ENCODE measurements at regions not wholly inside any gene's neighbourhood (a gene's known extent, or its start where the extent isn't known, plus 50 kb on each side); places are given as distances from the start of the nearest gene placed in this dataset.

DNA sequence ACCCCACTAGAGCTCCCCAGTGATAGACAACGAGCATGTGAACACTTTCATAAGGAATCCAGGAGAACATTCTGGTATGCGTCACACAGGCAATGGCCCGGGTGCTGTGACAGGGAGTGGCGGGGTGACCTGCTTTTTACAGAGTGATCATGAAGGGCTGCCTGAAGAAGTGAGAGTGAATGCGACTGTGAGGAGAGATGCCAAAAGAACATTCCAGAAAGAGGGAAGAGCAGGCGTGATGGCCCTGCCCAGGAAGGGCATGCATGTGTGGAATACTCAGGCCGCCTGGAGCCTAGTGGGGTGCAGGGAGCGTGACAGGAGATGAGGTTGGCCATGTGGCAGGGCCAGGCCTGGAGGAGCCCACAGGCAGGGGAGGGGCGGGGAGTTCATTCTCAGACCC is 53.8 kb downstream of the FZD10 start:
- DNase-seq (ENCODE audit: low spot score) = no peak

DNA sequence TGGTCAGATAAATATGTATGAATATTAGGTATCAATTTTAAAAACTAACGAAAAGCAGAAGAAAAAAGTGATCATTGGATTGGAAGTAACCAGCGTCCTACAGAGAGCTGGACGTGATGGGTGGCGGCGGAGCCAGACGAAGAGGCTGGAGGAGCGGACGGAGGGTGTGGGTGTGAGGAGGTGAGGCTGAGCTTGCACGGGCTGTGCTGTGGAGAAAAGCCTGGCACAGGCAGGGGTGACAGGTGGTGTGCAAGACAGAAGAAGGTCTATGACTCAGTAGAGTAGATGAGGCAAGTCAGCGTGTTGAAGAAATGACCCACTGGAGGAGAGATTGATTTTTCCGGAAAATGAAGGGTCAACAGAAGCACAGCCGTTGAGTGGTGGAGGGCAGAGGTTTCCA is 56.4 kb downstream of the FZD10 start:
- no peak for DNase-seq (ENCODE audit: low spot score)

DNA sequence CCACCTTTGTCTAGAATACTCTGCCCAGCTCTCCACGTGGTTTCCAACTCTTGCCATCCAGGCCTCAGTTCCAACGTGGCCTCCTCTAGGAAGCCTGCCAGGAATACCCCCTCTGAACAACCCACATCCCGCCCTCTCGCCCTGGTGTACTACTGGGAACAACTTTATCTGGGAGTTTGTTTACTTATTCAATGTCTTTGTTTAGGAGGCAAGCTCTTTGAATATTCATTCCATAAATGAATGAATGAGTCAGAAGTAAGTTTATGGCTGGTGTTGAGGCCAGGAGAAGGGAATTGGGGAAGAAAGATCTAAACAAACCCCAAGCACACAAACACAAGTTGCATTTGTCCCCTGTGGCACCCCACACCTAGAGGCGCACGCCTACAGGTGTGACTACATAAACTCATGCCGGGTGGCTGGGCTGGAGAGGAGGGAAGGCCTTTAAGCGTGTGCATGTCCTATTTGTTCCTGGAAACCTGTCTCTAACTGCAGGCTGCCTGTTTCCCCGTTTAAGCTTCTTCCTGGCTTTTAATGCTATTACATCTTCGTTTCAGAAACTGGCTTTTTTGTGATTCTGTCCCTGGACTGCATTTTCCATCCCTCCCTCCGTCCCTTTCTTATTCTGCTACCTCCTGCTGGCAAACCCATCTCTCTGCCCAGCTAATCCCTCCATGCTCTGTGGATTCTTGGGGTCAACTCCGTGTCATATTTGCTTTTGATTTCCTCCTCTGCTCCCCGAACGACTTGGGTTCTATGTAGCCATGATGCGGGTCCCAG is 57.9 kb downstream of the FZD10 start:
- no peak for DNase-seq (ENCODE audit: low spot score)

DNA sequence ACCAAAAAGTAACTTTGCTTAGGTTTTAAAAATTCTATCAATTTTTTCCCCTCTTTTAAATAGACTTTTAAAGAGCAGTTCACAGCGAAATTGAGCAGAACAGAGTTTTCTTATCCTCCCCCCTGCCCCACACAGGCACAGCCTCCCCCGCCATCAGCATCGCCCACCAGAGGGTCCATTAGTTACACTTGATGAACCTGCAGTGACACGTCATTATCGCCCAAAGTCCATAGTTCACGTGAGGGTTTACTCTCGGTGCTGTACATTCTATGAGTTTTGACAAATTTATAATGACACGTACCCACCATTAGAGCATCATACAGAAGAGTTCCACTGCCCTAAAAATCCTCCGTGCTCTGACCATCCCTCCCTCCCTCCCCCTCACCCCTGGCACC is 58.4 kb downstream of the FZD10 start:
- DNase-seq (ENCODE audit: low spot score) = no peak

DNA sequence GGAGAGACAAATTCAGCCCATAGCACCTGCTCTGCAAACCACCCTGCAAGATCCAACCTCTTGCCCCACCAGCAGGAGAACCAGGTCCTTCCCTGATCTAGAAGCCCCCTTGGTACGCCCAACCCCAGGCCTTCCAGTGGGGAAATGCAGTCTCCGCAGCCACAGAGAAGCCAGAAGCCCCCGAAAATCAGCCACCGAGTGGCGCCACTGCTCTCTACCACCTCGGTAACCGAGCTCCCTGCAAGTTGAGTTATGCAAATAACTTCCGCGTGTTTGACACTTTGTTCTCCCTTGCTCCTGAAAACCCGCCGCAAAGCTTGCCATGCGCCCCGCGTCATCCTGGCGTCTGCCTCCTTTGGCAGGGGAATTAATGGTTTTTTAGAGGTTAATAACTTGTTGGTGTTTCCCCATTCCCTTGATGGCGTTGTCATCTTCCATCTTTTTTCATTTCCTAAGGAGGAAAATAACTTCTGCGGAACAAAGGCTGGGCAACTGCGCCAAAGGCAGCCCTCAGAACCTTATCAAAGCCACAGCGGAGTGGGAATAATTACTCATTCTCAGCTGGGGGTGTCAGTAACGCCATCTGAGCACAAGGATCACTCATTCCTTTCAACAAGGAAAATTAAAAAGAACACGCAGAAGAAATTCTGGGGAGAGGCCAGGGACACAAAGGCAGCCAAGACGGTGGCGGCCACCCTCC is 60.4 kb downstream of the FZD10 start:
- DNase-seq (ENCODE audit: low spot score) = no peak

DNA sequence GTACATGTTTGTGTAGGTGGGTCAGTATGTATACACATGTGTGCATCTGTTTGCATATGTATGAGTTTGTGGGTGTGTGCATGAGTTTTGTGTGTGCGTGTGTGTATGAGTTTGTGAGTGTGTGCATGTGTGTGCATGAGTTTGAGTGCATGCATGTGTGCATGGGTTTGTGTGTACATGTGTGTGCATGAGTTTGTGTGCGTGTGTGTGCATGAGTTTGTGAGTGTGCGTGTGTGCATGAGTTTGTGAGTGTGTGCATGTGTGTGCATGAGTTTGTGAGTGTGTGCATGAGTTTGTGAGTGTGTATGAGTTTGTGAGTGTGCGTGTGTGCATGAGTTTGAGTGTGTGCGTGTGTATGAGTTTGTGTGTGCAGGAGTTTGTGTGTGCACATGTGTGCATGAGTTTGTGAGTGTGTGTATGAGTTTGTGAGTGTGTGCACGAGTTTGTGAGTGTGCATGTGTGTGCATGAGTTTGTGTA is 61.5 kb downstream of the FZD10 start:
- no peak for DNase-seq (ENCODE audit: low spot score)

DNA sequence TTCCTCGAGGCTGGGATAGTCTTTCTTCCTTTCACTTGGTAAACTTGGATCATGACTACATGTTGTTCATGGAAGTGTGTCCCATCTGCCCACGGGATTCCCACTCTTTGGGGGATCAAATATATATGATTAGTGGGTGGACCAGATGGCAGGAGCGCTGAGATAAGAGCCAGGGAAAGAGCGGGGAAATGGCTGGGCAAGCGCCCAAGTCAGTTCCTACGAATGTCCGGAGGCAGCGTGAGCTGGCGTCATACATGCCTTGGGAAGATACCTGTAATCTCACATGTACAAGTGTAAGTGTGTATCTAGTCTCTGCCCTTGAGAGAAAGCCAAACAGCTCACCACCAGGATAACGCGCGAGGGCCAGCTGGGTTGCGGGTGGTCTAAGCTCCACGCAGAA is 62.3 kb downstream of the FZD10 start:
- DNase-seq (ENCODE audit: low spot score) = no peak

DNA sequence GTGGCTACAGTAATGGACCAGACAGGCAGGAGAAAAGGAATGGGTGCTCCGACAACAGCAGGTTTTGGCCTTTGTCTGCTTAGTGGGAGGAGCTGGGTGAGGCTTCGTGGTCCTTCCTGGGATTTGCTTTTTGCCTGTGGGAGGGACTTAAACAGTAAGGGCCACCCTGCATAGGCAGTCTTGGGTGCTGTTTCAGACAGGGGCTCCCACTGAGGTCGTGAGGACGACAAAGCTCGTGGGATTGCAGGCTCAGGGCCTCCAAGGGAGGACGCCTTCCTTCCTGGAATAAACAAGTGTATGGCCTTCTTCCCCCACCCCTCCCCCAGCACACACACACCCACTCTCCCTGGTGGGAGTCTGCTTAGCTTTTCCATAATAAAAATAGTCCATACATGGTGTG is 63.1 kb downstream of the FZD10 start:
- DNase-seq (ENCODE audit: low spot score) = no peak

DNA sequence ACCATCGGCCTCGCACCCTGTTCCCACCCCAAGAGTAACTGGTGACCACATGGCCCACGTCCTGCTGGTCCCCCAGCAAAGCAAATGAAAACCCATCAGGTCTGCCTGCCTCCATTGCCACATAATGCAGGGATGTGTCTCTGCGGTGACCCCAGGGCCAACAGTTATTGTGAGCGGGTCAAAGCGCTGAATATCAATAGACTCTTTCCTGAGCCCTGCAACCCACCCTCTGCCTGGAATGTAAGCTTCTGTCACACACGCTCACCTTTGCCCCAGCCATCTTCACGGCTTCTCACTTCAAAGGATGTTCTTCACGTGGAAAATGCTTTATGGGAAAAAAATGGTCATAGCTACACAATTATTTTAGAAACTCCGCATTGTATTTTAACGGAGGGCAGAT is 63.9 kb downstream of the FZD10 start:
- no peak for DNase-seq (ENCODE audit: low spot score)

DNA sequence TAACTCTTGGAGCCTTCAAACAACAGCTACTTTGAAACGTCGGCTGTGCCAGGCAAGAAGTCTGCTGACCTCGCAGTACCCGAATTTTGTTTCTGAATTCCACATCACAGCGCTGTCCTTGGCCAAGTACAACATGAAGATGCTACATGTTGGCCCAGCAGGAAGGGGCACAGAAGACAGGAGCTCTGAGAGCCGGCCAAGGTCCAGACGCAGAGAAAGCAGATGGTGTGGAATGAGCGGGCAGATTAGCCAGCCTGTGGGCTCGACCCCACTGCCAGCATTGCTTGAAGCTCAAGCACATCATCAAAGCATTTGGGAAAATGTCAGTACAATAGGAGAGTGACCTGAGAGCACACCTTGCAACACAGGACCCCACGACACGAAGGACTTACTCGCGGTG is 64.5 kb downstream of the FZD10 start:
- DNase-seq (ENCODE audit: low spot score) = no peak

DNA sequence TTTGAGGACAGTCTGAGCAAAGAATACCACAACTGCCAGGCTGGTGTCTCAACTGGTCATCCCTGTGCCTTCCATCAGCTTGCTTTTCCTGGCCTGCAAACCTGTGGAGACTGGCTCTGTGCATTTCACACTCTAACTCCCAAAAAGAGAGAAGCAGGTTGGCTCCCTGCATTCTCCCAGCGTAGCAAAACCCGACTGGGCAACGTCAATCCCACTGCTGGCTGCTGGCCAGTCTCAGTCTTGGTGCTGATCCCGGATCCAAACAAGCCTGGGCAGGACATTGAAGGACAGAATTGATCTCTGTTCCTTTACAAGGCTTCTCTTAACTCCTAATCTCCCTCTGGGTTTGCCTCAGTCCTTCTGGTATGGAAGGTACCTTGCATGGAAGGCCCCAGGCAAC is 65.4 kb downstream of the FZD10 start:
- no peak for DNase-seq (ENCODE audit: low spot score)

DNA sequence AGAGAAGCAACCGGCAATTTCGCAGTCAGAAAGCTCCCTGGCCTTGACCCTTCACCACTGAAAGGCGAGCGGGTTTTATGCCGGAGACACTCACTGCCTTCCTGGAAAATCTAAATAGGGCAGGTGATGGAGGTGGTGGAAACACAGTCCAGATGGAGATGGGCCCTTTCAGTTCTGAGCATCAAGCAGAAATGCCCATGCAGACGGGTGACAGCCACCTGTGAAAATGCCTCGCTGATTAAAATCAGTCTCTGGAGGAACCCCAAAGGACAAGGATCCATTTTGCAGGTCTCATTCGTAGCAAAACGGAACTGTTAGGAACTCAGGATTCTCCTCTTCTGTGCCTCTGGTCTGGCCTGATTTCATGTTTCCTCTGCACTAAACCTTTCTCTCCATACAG is 74.2 kb downstream of the FZD10 start:
- DNase-seq (ENCODE audit: low spot score) = no peak

DNA sequence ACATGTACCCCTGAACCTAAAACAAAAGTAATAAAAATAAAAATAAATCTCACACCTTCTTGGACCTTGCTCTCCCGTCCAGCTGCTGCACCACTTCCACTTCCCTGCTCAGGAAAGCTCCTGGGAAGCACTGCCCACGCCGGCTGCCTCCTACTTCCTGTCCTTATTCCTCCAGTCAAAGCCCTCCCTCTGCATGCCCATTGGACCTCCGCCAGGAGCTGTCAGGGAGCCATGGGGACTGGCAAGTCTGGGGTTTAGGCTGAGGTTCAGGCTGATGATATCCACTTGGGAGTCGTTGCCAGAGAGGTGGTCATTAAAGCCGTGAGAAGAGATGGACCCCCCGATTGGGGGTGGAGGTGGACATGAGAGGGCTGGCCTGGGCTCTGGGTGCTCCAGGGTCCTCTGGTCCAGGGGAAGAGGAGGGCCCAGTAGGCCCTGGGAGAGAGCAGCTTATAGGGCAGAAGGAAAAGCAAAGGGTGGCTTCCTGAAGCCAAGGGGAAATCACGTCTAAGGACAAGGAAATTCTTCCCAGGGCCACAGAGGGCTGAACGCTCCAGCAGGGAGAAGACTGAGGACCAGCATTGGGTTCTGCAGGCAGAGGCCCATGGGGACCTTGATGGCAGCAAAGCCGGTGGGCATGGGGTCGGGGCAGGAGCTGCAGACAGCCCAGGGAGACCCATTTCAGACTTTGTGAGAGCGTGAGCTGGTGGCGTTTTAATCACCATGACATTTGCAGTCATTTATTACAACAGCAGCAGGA is 78.7 kb downstream of the FZD10 start:
- DNase-seq (ENCODE audit: low spot score) = no peak

DNA sequence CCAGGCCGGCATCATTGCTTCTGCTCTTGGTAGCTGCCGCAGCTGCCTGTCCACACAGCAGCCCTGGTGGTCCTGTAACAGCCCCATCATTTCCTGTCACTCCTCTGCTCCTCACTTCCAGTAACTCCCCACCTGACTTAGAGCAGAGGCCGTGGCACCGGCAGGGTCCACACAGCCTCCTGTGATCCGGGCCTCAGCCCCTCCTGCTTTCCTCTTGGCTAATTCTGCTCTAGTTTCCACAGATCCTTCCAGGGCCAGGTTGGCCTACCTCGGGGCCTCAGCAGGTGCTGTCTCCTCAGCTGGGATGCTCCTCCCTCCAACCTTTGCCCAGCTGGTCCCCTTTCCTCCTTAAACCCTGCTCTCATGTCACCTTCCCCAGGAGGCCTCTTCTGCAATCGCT is 80.2 kb downstream of the FZD10 start:
- no peak for DNase-seq (ENCODE audit: low spot score)

DNA sequence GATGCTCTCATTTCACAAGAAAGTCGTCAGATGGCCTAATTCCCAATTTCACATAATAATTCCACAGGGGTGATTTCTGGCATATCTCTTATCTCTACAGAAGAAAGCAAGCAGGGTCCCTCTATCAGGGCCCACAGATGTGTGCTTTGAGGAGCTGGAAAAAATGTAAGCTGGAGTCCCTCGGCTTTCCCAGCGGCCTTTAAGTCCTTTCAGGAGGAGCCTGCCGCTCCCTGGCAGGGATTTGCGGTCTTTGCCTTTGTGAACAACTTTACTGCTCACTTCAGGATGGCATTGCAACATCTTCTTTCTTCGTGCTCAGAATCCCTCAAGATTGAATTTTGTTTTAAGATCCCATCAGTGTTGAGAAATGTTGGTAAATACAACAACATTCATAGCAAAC is 83.0 kb downstream of the FZD10 start:
- no peak for DNase-seq (ENCODE audit: low spot score)

DNA sequence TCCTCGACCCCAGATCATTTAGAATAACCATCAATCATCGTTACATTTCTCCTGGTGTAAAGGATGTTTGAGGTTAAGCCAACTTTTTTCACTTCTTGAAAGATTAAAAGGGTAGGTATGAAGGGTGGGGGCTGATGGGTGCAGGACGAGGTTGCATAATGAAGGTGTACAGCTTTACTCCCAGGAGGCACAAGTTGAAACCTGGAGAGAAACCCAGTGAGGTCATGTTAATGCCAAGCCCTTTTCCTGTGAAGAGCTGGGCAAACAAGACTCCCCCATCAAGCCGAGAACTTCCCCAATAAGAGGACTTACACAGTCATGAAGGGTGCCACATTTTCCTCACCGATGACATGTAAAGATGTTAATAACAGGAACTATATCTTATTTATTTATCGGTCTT is 84.3 kb downstream of the FZD10 start:
- DNase-seq (ENCODE audit: low spot score) = no peak

DNA sequence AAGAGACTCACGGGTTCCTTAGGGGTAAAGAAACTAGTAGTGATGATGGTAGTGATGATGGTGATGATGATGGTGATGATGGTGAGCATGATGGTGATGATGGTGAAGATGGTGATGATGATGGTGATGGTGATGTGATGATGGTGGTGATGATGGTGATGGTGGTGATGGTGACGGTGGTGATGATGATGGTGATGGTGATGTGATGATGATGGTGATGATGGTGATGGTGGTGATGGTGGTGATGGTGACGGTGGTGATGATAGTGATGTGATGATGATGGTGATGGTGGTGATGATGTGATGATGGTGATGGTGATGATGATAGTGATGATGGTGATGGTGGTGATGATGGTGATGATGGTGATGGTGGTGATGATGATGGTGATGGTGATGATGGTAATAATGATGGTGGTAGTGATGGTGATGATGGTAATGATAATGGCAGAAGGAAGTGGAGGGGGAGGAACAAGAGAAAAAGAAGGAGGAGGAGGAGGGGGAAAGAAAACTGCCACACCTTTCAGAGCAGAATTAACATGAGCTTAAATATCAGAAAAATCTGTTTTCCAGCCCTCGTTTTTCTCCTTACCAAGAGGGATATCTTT is 85.5 kb downstream of the FZD10 start:
- DNase-seq (ENCODE audit: low spot score) = no peak

DNA sequence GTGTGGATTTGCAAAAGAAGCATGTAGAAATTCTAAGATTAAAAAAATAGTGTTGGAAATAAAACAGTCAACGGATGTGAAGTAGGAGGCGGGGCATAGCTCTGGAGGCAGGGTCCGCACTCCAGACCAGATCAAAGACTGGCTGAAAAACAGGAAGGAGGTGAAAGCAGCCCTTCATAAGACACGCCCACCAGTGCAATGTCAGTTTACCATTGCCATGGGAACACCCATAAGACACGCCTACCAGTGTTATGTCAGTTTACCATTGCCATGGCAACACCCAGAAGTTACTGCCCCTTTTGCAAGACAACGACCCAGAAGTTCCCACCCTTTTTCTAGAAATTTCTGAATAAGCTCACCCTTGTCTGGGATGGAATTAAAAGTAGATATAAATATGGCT is 87.1 kb downstream of the FZD10 start:
- DNase-seq (ENCODE audit: low spot score) = no peak

DNA sequence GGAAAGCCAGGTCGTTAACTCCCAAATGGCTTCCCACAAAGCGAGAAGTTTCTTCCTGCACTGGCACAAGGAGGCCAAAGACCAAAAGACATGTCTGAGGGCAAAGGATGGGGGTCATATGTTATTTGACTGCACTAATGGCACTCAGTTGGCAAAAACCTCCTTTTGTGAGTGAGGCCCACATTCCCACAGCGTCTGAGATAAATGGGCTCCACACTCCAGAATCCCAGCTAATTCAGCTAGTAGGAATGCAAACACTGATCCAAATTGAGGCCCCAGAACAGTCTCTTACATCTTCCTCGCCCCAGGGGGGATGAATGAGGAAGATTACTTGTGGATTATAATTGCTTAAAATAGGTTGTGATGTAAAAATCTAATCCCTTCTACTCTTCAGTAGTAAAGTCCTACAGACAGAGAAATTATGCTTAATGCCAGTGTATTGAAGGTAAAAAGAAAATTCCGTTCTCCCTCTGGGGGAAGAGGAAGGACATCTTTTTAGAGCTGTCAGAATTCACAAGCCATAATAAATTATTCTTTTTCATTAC is 86.4 kb upstream of the PIWIL1 start:
- DNase-seq (ENCODE audit: low spot score) = no peak

DNA sequence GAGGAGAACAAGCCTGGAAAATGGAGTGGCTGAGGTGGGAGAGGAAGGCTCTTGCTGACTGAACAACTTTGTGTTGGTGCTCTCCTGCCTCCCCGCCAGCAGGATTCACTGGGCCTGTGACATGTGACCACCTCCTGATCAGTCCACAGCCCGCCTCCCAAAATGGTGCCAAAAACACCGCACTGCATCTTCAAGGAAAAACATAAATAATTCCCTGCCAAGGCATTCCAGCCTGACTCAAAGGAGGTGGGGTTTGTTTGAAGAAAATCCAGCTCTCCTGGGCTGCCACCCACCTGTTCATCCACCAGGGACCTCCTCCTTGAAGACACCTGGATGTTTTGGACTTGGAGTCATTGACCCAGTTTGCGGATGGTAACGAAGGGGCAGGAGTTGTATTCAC is 83.8 kb upstream of the PIWIL1 start:
- no peak for DNase-seq (ENCODE audit: low spot score)

DNA sequence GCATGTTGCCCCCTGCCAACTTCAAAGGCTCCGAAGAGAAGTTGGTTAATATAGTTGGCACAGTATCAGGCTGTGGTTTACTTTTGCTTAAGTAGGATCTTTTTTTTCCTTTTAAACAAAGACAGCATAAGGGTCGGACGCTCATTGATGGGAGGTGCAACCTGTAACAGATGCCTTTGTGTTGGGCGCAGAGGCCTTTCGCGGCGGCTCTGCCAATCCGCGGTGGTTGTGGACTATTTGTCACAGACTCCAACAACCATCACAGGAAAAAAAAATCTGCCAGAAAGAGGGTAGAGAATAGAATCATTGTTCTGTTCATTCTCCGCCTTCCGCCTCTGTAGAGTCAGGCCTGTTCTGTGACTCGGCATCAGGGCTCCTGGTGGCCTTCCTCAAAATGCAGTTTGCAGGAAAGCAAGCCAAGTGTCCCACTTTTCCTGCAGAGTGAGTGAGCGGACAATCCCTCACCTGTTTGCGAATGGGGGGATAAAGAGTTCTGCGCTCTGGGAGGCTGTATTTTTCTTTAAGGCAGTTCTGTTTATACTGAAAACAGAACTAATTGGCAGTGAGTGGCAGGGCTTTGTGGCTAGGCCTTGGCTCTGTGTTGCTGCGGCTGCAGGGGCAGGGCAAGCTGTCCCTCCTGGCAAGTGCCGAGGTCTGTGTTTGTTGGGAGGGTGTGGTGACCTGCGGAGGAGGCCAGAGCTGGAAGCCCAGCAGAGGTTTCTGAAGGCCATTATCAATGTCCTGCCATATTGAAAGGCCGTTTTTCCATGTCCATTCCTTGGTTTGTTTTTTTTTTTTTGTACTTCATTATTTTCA is 83.0 kb upstream of the PIWIL1 start:
- DNase-seq (ENCODE audit: low spot score) = no peak
